ENCODE measurements at regions not wholly inside any gene's neighbourhood (a gene's known extent, or its start where the extent isn't known, plus 50 kb on each side); places are given as distances from the start of the nearest gene placed in this dataset.
"Not testable (repeated sequence)": the region's sequence is repeated elsewhere in the genome, so short reads cannot be mapped to it uniquely, and the experiment has no call there.

DNA sequence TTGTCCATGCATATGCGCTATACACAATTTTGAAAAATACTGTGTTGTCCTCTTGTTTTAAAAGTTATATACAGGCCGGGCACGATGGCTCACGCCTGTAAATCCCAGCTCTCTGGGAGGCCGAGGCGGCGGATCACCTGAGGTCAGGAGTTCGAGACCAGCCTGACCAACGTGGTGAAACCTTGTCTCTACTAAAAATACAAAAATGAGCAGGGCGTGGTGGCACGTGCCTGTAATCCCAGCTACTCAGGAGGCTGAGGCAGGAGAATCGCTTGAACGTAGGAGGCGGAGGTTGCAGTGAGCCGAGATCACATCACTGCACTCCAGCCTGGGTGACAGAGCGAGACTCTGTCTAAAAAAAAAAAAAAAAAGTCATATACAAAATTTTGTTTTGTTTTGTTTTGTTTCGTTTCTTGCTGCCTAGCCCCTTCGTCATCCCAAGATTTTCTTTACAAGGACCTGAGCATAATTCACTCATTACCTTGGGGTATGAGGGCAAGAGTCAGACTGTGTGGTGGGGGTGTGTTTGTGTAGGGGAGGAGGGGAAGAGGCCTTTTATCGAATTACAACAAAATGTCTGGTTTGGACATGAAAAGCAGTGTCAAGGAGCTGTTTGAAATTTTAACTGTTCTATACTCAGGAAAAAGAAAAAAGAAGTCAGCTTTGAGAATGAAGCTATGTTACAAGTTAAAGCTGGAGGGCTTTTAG, 74.8 kb upstream of the PRSS16 start:
- H3K27me3 ChIP-seq (ENCODE audit: insufficient read depth); H3K4me3 ChIP-seq (ENCODE audit: low read depth in 2 of 2, low read length in 1 of 2); H3K36me3 ChIP-seq (replicated peaks in 1 of 2; ENCODE audit: control insufficient read depth in 1 of 2, insufficient read depth in 2 of 2, low read length in 1 of 2); H3K4me2 ChIP-seq; POLR2A ChIA-PET; DNase-seq; H3K4me1 ChIP-seq (ENCODE audit: control insufficient read depth in 1 of 2, insufficient read depth in 2 of 2, low read depth in 1 of 2, low read length in 1 of 2); H3K9me3 ChIP-seq; H4K20me1 ChIP-seq (ENCODE audit: insufficient read depth); H3K9ac ChIP-seq; H3K79me2 ChIP-seq (ENCODE audit: insufficient read depth); H2AFZ ChIP-seq (ENCODE audit: low read depth); H3K27ac ChIP-seq (ENCODE audit: low read depth in 2 of 2, low read length in 1 of 2); H3K9me2 ChIP-seq: not testable (repeated sequence)
- WGBS (ENCODE audit: low lambda C conversion rate) = 82% methylated on average over 19 of the region's 19 CpGs
- peaks cover 35% of the 10 kb centered on the region for H3F3A ChIP-seq (replicated peaks; ENCODE audit: insufficient read depth)
- CTCF ChIA-PET = interaction anchor here (1.0 to 1.2 kb wide), 2 partner anchors 17 to 724 kb away, joined by 3 read pairs; no protein-coding TSS in a partner anchor

DNA sequence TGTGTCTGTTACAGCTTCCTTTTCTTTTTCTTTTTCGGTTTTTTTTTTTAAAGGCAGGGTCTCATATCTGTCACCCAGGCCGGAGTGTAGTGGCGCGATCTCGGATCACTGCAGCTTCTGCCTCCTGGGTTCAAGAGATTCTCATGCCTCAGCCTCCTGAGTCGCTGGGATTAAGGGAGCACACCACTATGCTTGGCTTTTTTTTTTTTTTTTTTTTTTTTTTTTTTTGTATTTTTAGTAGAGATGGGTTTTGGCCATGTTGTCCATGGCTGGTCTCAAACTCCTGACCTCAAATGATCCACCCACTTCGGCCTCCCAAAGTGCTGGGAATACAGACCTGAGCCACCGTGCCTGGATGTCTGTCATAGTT, 74.3 kb upstream of the PRSS16 start:
- H2AFZ ChIP-seq (ENCODE audit: low read depth); H3K27ac ChIP-seq (ENCODE audit: low read depth in 2 of 2, low read length in 1 of 2); H3K36me3 ChIP-seq (replicated peaks in 1 of 2; ENCODE audit: control insufficient read depth in 1 of 2, insufficient read depth in 2 of 2, low read length in 1 of 2); H3K27me3 ChIP-seq (ENCODE audit: insufficient read depth); H3K4me1 ChIP-seq (ENCODE audit: control insufficient read depth in 1 of 2, insufficient read depth in 2 of 2, low read depth in 1 of 2, low read length in 1 of 2); POLR2A ChIA-PET; H3K4me2 ChIP-seq; H4K20me1 ChIP-seq (ENCODE audit: insufficient read depth); DNase-seq; H3K9me3 ChIP-seq; H3K9me2 ChIP-seq; H3K9ac ChIP-seq; H3K79me2 ChIP-seq (ENCODE audit: insufficient read depth); H3K4me3 ChIP-seq (ENCODE audit: low read depth in 2 of 2, low read length in 1 of 2): not testable (repeated sequence)
- H3F3A ChIP-seq (replicated peaks; ENCODE audit: insufficient read depth) = peaks cover 29% of the 10 kb centered on the region
- 76% methylated on average over 8 of the region's 8 CpGs for WGBS (ENCODE audit: low lambda C conversion rate)
- CTCF ChIA-PET = interaction anchor here (1.0 to 1.2 kb wide), 2 partner anchors 17 to 723 kb away, joined by 3 read pairs; no protein-coding TSS in a partner anchor

- ChIA-PET POLR2A (no interaction called here), CTCF (interaction anchor here (0.7 to 4.7 kb wide), 2 partner anchors 9 to 13 kb away, joined by 3 to 25 read pairs; no protein-coding TSS in a partner anchor)
- Histone ChIP-seq H3F3A (replicated peaks; ENCODE audit: insufficient read depth) (peaks cover 13% of the 10 kb centered on the region), H4K20me1 (ENCODE audit: insufficient read depth) (no peaks in the 10 kb centered on the region), H3K27me3 (ENCODE audit: insufficient read depth) (no peaks in the 10 kb centered on the region), H2AFZ (ENCODE audit: low read depth) (no peak overlapping the region), H3K9ac (no peak overlapping the region), H3K4me3 (ENCODE audit: low read depth in 2 of 2, low read length in 1 of 2) (no peak overlapping the region), H3K9me3 (no peaks in the 10 kb centered on the region), H3K9me2 (no peaks in the 10 kb centered on the region), H3K79me2 (ENCODE audit: insufficient read depth) (no peaks in the 10 kb centered on the region), H3K4me2 (no peak overlapping the region), H3K27ac (ENCODE audit: low read depth in 2 of 2, low read length in 1 of 2) (no peak overlapping the region), H3K36me3 (replicated peaks in 1 of 2; ENCODE audit: control insufficient read depth in 1 of 2, insufficient read depth in 2 of 2, low read length in 1 of 2) (no peaks in the 10 kb centered on the region), H3K4me1 (ENCODE audit: control insufficient read depth in 1 of 2, insufficient read depth in 2 of 2, low read depth in 1 of 2, low read length in 1 of 2) (peaks cover 0 to 3% of the 10 kb centered on the region in 2 experiments; a peak in 1 of 4 replicates)
- DNase-seq = no peak
- WGBS (ENCODE audit: low lambda C conversion rate) = 75% methylated on average over 6 of the region's 6 CpGs
- no peak for TF ChIP-seq GATA2 (CRISPR knock-in tag; IDR thresholded peaks at IDR 0.05)
- TF ChIP-seq JUND (IDR thresholded peaks at IDR 0.05) = no peak
Measured at GRCh38 chr6:27174958-27175357, 72.5 kb upstream of the PRSS16 start.

GRCh38 chr6:27176096-27176495, 71.4 kb upstream of the PRSS16 start:
- POLR2A ChIA-PET = interaction anchor here (0.5 to 3.0 kb wide), 5 partner anchors 29 to 979 kb away, joined by 3 to 18 read pairs (median 3); a partner anchor contains a TSS
- Histone ChIP-seq H3K79me2 (ENCODE audit: insufficient read depth) (no peaks in the 10 kb centered on the region), H3K4me1 (ENCODE audit: control insufficient read depth in 1 of 2, insufficient read depth in 2 of 2, low read depth in 1 of 2, low read length in 1 of 2) (peaks cover 0 to 3% of the 10 kb centered on the region in 2 experiments; a peak in 1 of 4 replicates), H3K9ac (no peak overlapping the region; the same call in 1 of the 2 replicates), H3F3A (replicated peaks; ENCODE audit: insufficient read depth) (peaks cover 10% of the 10 kb centered on the region), H2AFZ (ENCODE audit: low read depth) (peak overlapping the region; percentile 92), H3K9me3 (no peaks in the 10 kb centered on the region), H3K27me3 (ENCODE audit: insufficient read depth) (no peaks in the 10 kb centered on the region), H4K20me1 (ENCODE audit: insufficient read depth) (no peaks in the 10 kb centered on the region), H3K36me3 (replicated peaks in 1 of 2; ENCODE audit: control insufficient read depth in 1 of 2, insufficient read depth in 2 of 2, low read length in 1 of 2) (no peaks in the 10 kb centered on the region), H3K27ac (ENCODE audit: low read depth in 2 of 2, low read length in 1 of 2) (peak overlapping the region in 1 of 2 experiments; percentile 33; a peak in 1 of 4 replicates), H3K4me2 (peak overlapping the region; percentile 87), H3K4me3 (ENCODE audit: low read depth in 2 of 2, low read length in 1 of 2) (peak overlapping the region; percentile 98 to 100), H3K9me2 (no peaks in the 10 kb centered on the region)
- CTCF ChIA-PET = interaction anchor here (0.8 to 4.7 kb wide), 6 partner anchors 14 to 719 kb away, joined by 3 to 25 read pairs (median 4); a partner anchor contains a TSS
- peak; percentile 47 for DNase-seq
- WGBS (ENCODE audit: low lambda C conversion rate) = 16% methylated on average over 9 of the region's 9 CpGs
- TF ChIP-seq CTCF (IDR thresholded peaks at IDR 0.05) (no peak), NRF1 (IDR thresholded peaks at IDR 0.05; ENCODE audit: low read depth, low read length) (no peak), YY1 (IDR thresholded peaks at IDR 0.05; ENCODE audit: low read depth) (no peak), ELF1 (IDR thresholded peaks at IDR 0.05) (no peak), FOXJ3 (CRISPR knock-in tag; IDR thresholded peaks at IDR 0.05) (no peak), POLR2AphosphoS5 (IDR thresholded peaks at IDR 0.05; ENCODE audit: low read depth, low read length) (no peak), FOSL2 (IDR thresholded peaks at IDR 0.05; ENCODE audit: borderline replicate concordance, low read depth) (no peak)
